HCT116 (cell line): ENCODE measurements at regions not wholly inside any gene's neighbourhood (a gene's known extent, or its start where the extent isn't known, plus 50 kb on each side); places are given as distances from the start of the nearest gene placed in this dataset.

Source experiments
- ATAC-seq: fragments of 200-7000 bp; cut with Tn5 transposase; 2 replicates; pipeline ENCODE4 v1.9.1; 2020; ENCODE audit warnings: mild to moderate bottlenecking, moderate library complexity
- BruUV-seq: library from RNA; stranded (reverse); fragments of 400-500 nt; replicated peaks from 2 replicates; lab custom pipeline; 2021; lab: Mats Ljungman, UMichigan
- CTCF ChIA-PET: fragments of 300-600 bp; sonication (Branson Sonifier 250); formaldehyde crosslinking; loops from one replicate; lab custom pipeline; 2021; ENCODE audit warnings: antibody characterized with exemption; lab: Charles Lee
- POLR2A ChIA-PET: fragments of 300-600, 350-600 bp; sonication (Branson Sonifier 250); formaldehyde crosslinking; loops from one replicate; lab custom pipeline; 2021; ENCODE audit warnings: antibody characterized with exemption; lab: Charles Lee
- RAD21 ChIA-PET, 2 experiments: fragments of 300-600 bp; sonication (Branson Sonifier 250); formaldehyde crosslinking; loops; one replicate each; lab custom pipeline; 2023; ENCODE audit warnings: low total read pairs in 2 of 2; ENCODE audit not compliant: uncharacterized antibody in 2 of 2, unreplicated experiment in 2 of 2, low non-redundant PET in 1 of 2; lab: Charles Lee
- DNase-seq: peaks from one replicate; pipeline ENCODE4 v3.0.0-alpha.2; 2010; ENCODE audit warnings: low read depth, low spot score
- H2AFZ ChIP-seq: fragments of 200-600 bp; shearing (Covaris generic), sonication (generic); 2 replicates; pipeline ENCODE4 v1.6.1; 2017; ENCODE audit warnings: low read depth, mixed run types, mixed read lengths, antibody characterized with exemption, low read length; ENCODE audit not compliant: poor library complexity, severe bottlenecking
- H3K27ac ChIP-seq: 2 replicates; pipeline ENCODE4 v1.5.1; 2012; ENCODE audit warnings: low read depth, low read length
- H3K27me3 ChIP-seq: fragments of 200-600 bp; sonication (generic); 2 replicates; pipeline ENCODE4 v1.6.1; 2016; ENCODE audit warnings: mixed run types, low read length, mixed read lengths; ENCODE audit not compliant: insufficient read depth
- H3K36me3 ChIP-seq, 2 experiments: fragments of 200-500 bp in 1 of 2; fragments of 200-600 bp in 1 of 2; sonication (Bioruptor generic) in 1 of 2; sonication (generic) in 1 of 2; 2 replicates each; pipeline versions ENCODE4 v1.5.1 to v1.6.1; 2014 to 2016; ENCODE audit warnings: low read length in 2 of 2, inconsistent platforms in 1 of 2, mixed read lengths in 1 of 2, mixed run types in 1 of 2; ENCODE audit not compliant: insufficient read depth in 2 of 2, control insufficient read depth in 1 of 2
- H3K4me1 ChIP-seq, 2 experiments: fragments of 200-600 bp in 1 of 2; sonication (generic) in 1 of 2; 2 replicates each; pipeline versions ENCODE4 v1.5.1 to v1.6.1; 2012 to 2017; ENCODE audit warnings: low read length in 2 of 2, inconsistent platforms in 1 of 2, mild to moderate bottlenecking in 1 of 2, mixed read lengths in 1 of 2, mixed run types in 1 of 2, moderate library complexity in 1 of 2; ENCODE audit not compliant: insufficient read depth in 2 of 2, control insufficient read depth in 1 of 2
- H3K4me2 ChIP-seq: fragments of 200-600 bp; sonication (generic); 2 replicates; pipeline ENCODE4 v1.6.1; 2017; ENCODE audit warnings: mixed run types, low read length, mixed read lengths
- H3K4me3 ChIP-seq, 2 experiments: fragments of 200-600 bp in 1 of 2; sonication (generic) in 1 of 2; replicated peaks in 1 of 2; 2 replicates each; pipeline ENCODE4 v1.5.1; 2011 to 2016; ENCODE audit warnings: low read length in 2 of 2, control low read depth in 1 of 2, low read depth in 1 of 2, mild to moderate bottlenecking in 1 of 2, mixed read lengths in 1 of 2, mixed run types in 1 of 2
- H3K79me2 ChIP-seq: fragments of 200-600 bp; sonication (generic); 2 replicates; pipeline ENCODE4 v1.6.1; 2017; ENCODE audit warnings: mild to moderate bottlenecking, mixed run types, low read length, moderate library complexity, mixed read lengths; ENCODE audit not compliant: insufficient read depth
- H3K9ac ChIP-seq: fragments of 200-600 bp; sonication (generic); 2 replicates; pipeline ENCODE4 v1.6.1; 2016; ENCODE audit warnings: low read length, mixed read lengths
- H3K9me2 ChIP-seq: fragments of 200-600 bp; sonication (generic), shearing (Covaris generic); 2 replicates; pipeline ENCODE4 v1.6.1; 2017; ENCODE audit warnings: mixed run types, mild to moderate bottlenecking, moderate library complexity; ENCODE audit not compliant: insufficient read depth
- H3K9me3 ChIP-seq, 2 experiments: fragments of 200-500 bp in 1 of 2; fragments of 200-600 bp in 1 of 2; sonication (Bioruptor generic) in 1 of 2; sonication (generic) in 1 of 2; 2 replicates each; pipeline ENCODE4 v1.6.1; 2014 to 2017; ENCODE audit warnings: low read length in 2 of 2, mixed read lengths in 2 of 2, inconsistent platforms in 1 of 2, low read depth in 1 of 2, mild to moderate bottlenecking in 1 of 2, mixed run types in 1 of 2, moderate library complexity in 1 of 2; ENCODE audit not compliant: control insufficient read depth in 1 of 2, insufficient read depth in 1 of 2
- H4K20me1 ChIP-seq: fragments of 200-600 bp; sonication (generic), shearing (Covaris generic); 2 replicates; pipeline ENCODE4 v1.6.1; 2017; ENCODE audit warnings: mixed run types, mild to moderate bottlenecking, moderate library complexity; ENCODE audit not compliant: insufficient read depth
- ATF3 ChIP-seq: IDR thresholded peaks from 2 replicates; pipeline ENCODE4 v1.6.1; 2012
- CBX3 ChIP-seq: IDR thresholded peaks from 2 replicates; pipeline ENCODE4 v1.6.1; 2012; ENCODE audit warnings: low read depth
- CEBPB ChIP-seq: IDR thresholded peaks from 2 replicates; pipeline ENCODE4 v1.6.1; 2012; ENCODE audit warnings: low read depth
- CTCF ChIP-seq, 3 experiments: fragments of 200-600 bp in 1 of 3; sonication (generic) in 1 of 3; IDR thresholded peaks in 2 of 3; conservative IDR thresholded peaks in 1 of 3; 2 replicates each; pipeline ENCODE4 v1.5.1; 2012 to 2017; ENCODE audit warnings: low read depth in 2 of 3, low read length in 2 of 3, antibody characterized with exemption in 1 of 3, borderline replicate concordance in 1 of 3, control low read depth in 1 of 3, mild to moderate bottlenecking in 1 of 3, mixed read lengths in 1 of 3, mixed run types in 1 of 3, moderate library complexity in 1 of 3; ENCODE audit not compliant: insufficient read depth in 1 of 3
- EGR1 ChIP-seq: IDR thresholded peaks from 2 replicates; pipeline ENCODE4 v1.6.1; 2012; ENCODE audit warnings: low read depth
- EZH2 ChIP-seq: fragments of 200-600 bp; sonication (generic); IDR thresholded peaks from 2 replicates; pipeline ENCODE4 v1.6.1; 2017; ENCODE audit warnings: antibody characterized with exemption, mixed run types
- EZH2phosphoT487 ChIP-seq: fragments of 200-600 bp; IDR thresholded peaks from 2 replicates; pipeline ENCODE4 v1.6.1; 2018; ENCODE audit warnings: antibody characterized with exemption, borderline replicate concordance
- FOSL1 ChIP-seq: IDR thresholded peaks from 2 replicates; pipeline ENCODE4 v1.6.1; 2012; ENCODE audit warnings: low read depth
- POLR2A ChIP-seq: IDR thresholded peaks from 2 replicates; pipeline ENCODE4 v1.7.0; 2011; ENCODE audit warnings: borderline replicate concordance; ENCODE audit not compliant: insufficient read depth, insufficient read length; ENCODE audit errors: extremely low read depth
- RAD21 ChIP-seq: IDR thresholded peaks from 2 replicates; pipeline ENCODE4 v1.6.1; 2012; ENCODE audit warnings: low read depth, mild to moderate bottlenecking
- SIN3A ChIP-seq: IDR thresholded peaks from 2 replicates; pipeline ENCODE4 v1.6.1; 2012; ENCODE audit warnings: low read depth
- SRF ChIP-seq: IDR thresholded peaks from 2 replicates; pipeline ENCODE4 v1.6.1; 2012; ENCODE audit warnings: low read depth
- TCF7L2 ChIP-seq: IDR thresholded peaks from 2 replicates; pipeline ENCODE4 v1.7.0; 2011; ENCODE audit warnings: borderline replicate concordance, inconsistent platforms; ENCODE audit not compliant: insufficient read depth, insufficient read length; ENCODE audit errors: extremely low read depth
- YY1 ChIP-seq: IDR thresholded peaks from 2 replicates; pipeline ENCODE4 v1.6.1; 2011; ENCODE audit warnings: low read length, low read depth, moderate library complexity, mild to moderate bottlenecking; ENCODE audit not compliant: insufficient replicate concordance; ENCODE audit errors: extremely low read depth
- ZBTB33 ChIP-seq: IDR thresholded peaks from 2 replicates; pipeline ENCODE4 v1.6.1; 2011; ENCODE audit warnings: mild to moderate bottlenecking, low read length, moderate library complexity; ENCODE audit not compliant: insufficient replicate concordance; ENCODE audit errors: extremely low read depth
- intact Hi-C: fragments of 100-400 bp; cut with micrococcal nuclease; formaldehyde crosslinking; loops from 2 replicates; pipeline ENCODE4 v1.10.0; 2022

- Histone ChIP-seq H3K4me1 (no peaks in the 10 kb centered on the region), H3K4me2 (no peak overlapping the region), H4K20me1 (no peaks in the 10 kb centered on the region), H3K9me3 (peaks cover 0 to 17% of the 10 kb centered on the region in 2 experiments; a peak in 2 of 4 replicates), H3K4me3 (no peak overlapping the region), H3K9ac (no peak overlapping the region), H3K27ac (no peak overlapping the region), H2AFZ (no peak overlapping the region), H3K9me2 (no peaks in the 10 kb centered on the region), H3K27me3 (no peaks in the 10 kb centered on the region), H3K79me2 (no peaks in the 10 kb centered on the region), H3K36me3 (no peaks in the 10 kb centered on the region)
- no peak for ATAC-seq
- ChIA-PET RAD21 (no interaction called here), POLR2A (no interaction called here), CTCF (no interaction called here)
- no peak for DNase-seq
- no peak for TF ChIP-seq SIN3A
- no peak for TF ChIP-seq FOSL1
- no peak for TF ChIP-seq ZBTB33
- TF ChIP-seq ATF3: no peak
- TF ChIP-seq EZH2: no peak
- no peak for TF ChIP-seq YY1
- no peak for TF ChIP-seq EGR1
- no peak for TF ChIP-seq EZH2phosphoT487
- intact Hi-C loops: no loop called here
- no TSS peak for BruUV-seq
Observed at GRCh38 chr11:80009081-80009480, 568.3 kb upstream of the TENM4 start.

GRCh38 chr11:80007616-80008015 lies 566.8 kb upstream of the TENM4 start:
- Histone ChIP-seq H3K9me2 (no peaks in the 10 kb centered on the region), H4K20me1 (no peaks in the 10 kb centered on the region), H3K27me3 (no peaks in the 10 kb centered on the region), H3K79me2 (no peaks in the 10 kb centered on the region), H2AFZ (no peak overlapping the region), H3K36me3 (no peaks in the 10 kb centered on the region), H3K4me1 (no peaks in the 10 kb centered on the region), H3K4me3 (no peak overlapping the region), H3K9ac (no peak overlapping the region), H3K9me3 (peaks cover 0 to 25% of the 10 kb centered on the region in 2 experiments; a peak in 2 of 4 replicates), H3K27ac (no peak overlapping the region), H3K4me2 (no peak overlapping the region)
- POLR2A ChIA-PET: no interaction called here
- intact Hi-C loops: no loop called here
- RAD21 ChIA-PET: no interaction called here
- CTCF ChIA-PET: no interaction called here
- DNase-seq (no peak), ATAC-seq (no peak)
- no TSS peak for BruUV-seq
- no peak for TF ChIP-seq RAD21
- no peak for TF ChIP-seq CTCF (IDR thresholded peaks at IDR 0.05 in 2 of 3, conservative IDR thresholded peaks at IDR 0.05 in 1 of 3; ENCODE audit: borderline replicate concordance in 1 of 3, insufficient read depth in 1 of 3, low read depth in 2 of 3, low read length in 2 of 3)
- no peak for TF ChIP-seq YY1
- no peak for TF ChIP-seq EGR1
- no peak for TF ChIP-seq SRF
- no peak for TF ChIP-seq EZH2phosphoT487
- TF ChIP-seq TCF7L2: no peak
- no peak for TF ChIP-seq SIN3A
- TF ChIP-seq POLR2A: no peak
- TF ChIP-seq CBX3: no peak
- no peak for TF ChIP-seq CEBPB
